ENCODE measurements at regions not wholly inside any gene's neighbourhood (a gene's known extent, or its start where the extent isn't known, plus 50 kb on each side); places are given as distances from the start of the nearest gene placed in this dataset.

DNA sequence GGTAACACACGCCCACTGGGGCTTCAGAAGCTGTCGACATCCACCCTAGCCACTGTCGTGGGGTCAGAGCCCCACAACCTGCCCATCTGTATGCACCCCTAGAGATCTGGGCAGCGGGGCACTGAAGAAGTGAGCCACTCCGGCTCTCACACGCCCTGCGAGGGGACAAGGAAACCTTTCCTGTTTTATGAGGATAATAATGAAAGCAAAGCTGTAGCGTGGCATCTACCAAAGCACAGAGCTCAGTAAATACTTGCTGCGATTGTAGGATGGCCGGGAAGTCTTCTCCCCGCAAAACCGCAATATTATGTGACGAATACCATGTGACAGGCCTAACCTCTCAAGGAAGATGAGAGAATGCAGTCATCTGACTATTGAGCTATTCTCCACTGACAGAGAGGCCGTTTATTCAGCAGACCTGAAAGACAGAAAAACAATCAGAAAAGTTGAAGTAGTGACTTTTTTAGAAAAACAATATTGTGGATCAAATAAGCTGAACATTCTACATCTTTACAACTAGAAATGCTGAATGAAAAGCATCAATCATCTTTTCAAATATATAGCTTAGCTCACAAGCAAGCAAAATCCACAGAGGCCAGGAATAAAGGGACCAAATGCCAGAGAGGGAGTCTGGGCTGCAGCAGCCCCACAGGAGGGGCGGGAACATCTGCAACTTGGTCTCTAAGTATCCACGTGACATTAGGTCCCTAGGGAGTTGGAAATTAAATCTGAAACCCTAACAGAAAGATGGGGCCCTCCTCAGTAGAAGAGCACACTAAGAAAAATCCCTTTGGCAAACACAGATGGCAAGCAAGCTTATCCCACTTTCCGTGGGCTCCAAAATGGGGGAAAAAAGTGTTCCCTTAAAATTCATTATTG lies 207.8 kb downstream of the TTLL2 start:
- Histone ChIP-seq H3K9ac (ENCODE audit: low read depth in 2 of 2, low read length in 2 of 2) (no peak overlapping the region), H3K27ac (no peak overlapping the region), H3K4me3 (no peak overlapping the region), H3K9me3 (no peaks in the 10 kb centered on the region), H3K4me1 (no peaks in the 10 kb centered on the region), H3K27me3 (no peaks in the 10 kb centered on the region), H3K36me3 (no peaks in the 10 kb centered on the region)
- no peak for DNase-seq
- TF ChIP-seq CTCF (IDR thresholded peaks at IDR 0.05), result no peak
- intact Hi-C loops (cut with DNase I), result no loop called here

GRCh38 chr6:167533851-167534250 lies 209.0 kb downstream of the TTLL2 start:
- no peaks in the 10 kb centered on the region for H3K36me3 ChIP-seq
- intact Hi-C loops (cut with DNase I), result no loop called here
- no peak for TF ChIP-seq CTCF (IDR thresholded peaks at IDR 0.05)

GRCh38 chr6:167537816-167538215 lies 212.9 kb downstream of the TTLL2 start:
- H3K27ac ChIP-seq, result no peak overlapping the region
- no peak overlapping the region for H3K4me3 ChIP-seq
- no peak for DNase-seq
- no peaks in the 10 kb centered on the region for H3K4me1 ChIP-seq
- TF ChIP-seq CTCF (IDR thresholded peaks at IDR 0.05), result no peak
- H3K9ac ChIP-seq (ENCODE audit: low read depth in 2 of 2, low read length in 2 of 2), result no peak overlapping the region
- intact Hi-C loops (cut with DNase I), result no loop called here
- H3K36me3 ChIP-seq, result no peaks in the 10 kb centered on the region
- no peaks in the 10 kb centered on the region for H3K9me3 ChIP-seq
- H3K27me3 ChIP-seq, result no peaks in the 10 kb centered on the region

More at GRCh38 chr6:167533851-167534250, 209.0 kb downstream of the TTLL2 start:
- no peaks in the 10 kb centered on the region for H3K4me1 ChIP-seq
- DNase-seq, result no peak
- H3K9me3 ChIP-seq, result no peaks in the 10 kb centered on the region
- H3K9ac ChIP-seq (ENCODE audit: low read depth in 2 of 2, low read length in 2 of 2), result no peak overlapping the region
- no peak overlapping the region for H3K27ac ChIP-seq
- no peak overlapping the region for H3K4me3 ChIP-seq
- no peaks in the 10 kb centered on the region for H3K27me3 ChIP-seq

- no peaks in the 10 kb centered on the region for H3K36me3 ChIP-seq
- H3K27me3 ChIP-seq, result no peaks in the 10 kb centered on the region
- no peak overlapping the region for H3K9ac ChIP-seq (ENCODE audit: low read depth in 2 of 2, low read length in 2 of 2)
- no peak for DNase-seq
- H3K9me3 ChIP-seq, result no peaks in the 10 kb centered on the region
- TF ChIP-seq CTCF (IDR thresholded peaks at IDR 0.05), result no peak
- H3K4me3 ChIP-seq, result no peak overlapping the region
- H3K27ac ChIP-seq, result no peak overlapping the region
- intact Hi-C loops (cut with DNase I), result no loop called here
- no peaks in the 10 kb centered on the region for H3K4me1 ChIP-seq
Measured at GRCh38 chr6:167538746-167539145, 213.9 kb downstream of the TTLL2 start.

GRCh38 chr6:167540796-167541195 lies 215.9 kb downstream of the TTLL2 start:
- Histone ChIP-seq H3K27me3 (no peaks in the 10 kb centered on the region), H3K27ac (no peak overlapping the region), H3K4me1 (no peaks in the 10 kb centered on the region), H3K9ac (ENCODE audit: low read depth in 2 of 2, low read length in 2 of 2) (no peak overlapping the region), H3K4me3 (no peak overlapping the region), H3K9me3 (no peaks in the 10 kb centered on the region), H3K36me3 (no peaks in the 10 kb centered on the region)
- intact Hi-C loops (cut with DNase I), result no loop called here
- no peak for DNase-seq
- TF ChIP-seq CTCF (IDR thresholded peaks at IDR 0.05), result no peak

All from colonic mucosa (tissue), 4 donors.